ENCODE measurements at regions not wholly inside any gene's neighbourhood (a gene's known extent, or its start where the extent isn't known, plus 50 kb on each side); places are given as distances from the start of the nearest gene placed in this dataset.

DNA sequence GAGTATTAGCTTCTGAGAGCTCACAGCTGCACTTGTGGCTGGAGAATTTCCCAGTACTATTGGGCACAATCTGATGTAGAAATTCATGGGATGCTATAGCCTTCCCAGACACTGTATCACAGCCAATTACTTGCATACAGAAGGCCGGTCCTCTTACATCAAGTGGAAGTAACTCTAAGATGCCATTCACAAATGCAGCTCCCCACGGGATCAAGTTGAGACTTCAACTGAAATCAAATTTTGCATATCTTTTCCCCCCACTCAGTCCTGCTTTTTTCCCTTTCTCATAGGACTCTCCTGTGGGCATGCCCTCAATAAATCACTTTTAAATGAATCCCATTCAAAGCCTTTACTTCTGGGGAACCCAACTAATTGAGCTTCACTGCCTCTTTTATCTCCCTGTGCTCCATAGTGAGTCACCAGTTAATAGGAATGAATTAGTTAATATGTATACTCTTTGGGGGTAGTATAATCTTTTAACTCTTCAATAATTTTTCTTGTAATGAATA lies 1970.8 kb downstream of the OLFM4 start:
- no peak for DNase-seq (ENCODE audit: low spot score, unreplicated experiment)
- TF ChIP-seq, protein P1, sequence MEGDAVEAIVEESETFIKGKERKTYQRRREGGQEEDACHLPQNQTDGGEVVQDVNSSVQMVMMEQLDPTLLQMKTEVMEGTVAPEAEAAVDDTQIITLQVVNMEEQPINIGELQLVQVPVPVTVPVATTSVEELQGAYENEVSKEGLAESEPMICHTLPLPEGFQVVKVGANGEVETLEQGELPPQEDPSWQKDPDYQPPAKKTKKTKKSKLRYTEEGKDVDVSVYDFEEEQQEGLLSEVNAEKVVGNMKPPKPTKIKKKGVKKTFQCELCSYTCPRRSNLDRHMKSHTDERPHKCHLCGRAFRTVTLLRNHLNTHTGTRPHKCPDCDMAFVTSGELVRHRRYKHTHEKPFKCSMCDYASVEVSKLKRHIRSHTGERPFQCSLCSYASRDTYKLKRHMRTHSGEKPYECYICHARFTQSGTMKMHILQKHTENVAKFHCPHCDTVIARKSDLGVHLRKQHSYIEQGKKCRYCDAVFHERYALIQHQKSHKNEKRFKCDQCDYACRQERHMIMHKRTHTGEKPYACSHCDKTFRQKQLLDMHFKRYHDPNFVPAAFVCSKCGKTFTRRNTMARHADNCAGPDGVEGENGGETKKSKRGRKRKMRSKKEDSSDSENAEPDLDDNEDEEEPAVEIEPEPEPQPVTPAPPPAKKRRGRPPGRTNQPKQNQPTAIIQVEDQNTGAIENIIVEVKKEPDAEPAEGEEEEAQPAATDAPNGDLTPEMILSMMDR (IDR thresholded peaks at IDR 0.05; ENCODE audit: unreplicated experiment), result no peak
- H3K9me3 Mint-ChIP-seq (ENCODE audit: low read depth), result peaks cover 5% of the 10 kb centered on the region
- H3K27ac Mint-ChIP-seq, result no peak overlapping the region
- no peaks in the 10 kb centered on the region for H3K4me1 Mint-ChIP-seq (ENCODE audit: low read depth)
- no peak overlapping the region for H3K4me3 Mint-ChIP-seq (ENCODE audit: low read depth)
- no peaks in the 10 kb centered on the region for H3K36me3 Mint-ChIP-seq (ENCODE audit: insufficient read depth)
- H3K27me3 Mint-ChIP-seq, result no peaks in the 10 kb centered on the region

DNA sequence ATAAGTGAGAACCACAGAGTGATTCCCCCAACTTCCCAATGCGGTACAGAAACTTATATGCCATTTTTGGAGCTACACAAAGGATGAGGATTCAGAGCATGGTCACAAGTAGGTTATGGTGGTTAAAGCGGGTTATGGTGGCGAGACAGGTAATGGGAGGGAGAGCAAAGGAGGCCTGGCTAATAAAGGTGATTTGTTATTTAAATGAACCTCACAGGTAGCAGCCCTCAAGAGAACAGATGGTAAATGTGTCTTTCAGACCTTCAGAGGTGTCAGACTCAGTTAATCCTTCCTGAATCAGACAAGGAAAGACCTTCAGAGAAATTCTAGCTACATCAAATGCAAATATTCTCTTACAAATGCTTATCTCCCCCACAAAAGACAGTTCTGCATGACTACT lies 1971.4 kb downstream of the OLFM4 start:
- H3K27me3 Mint-ChIP-seq, result no peaks in the 10 kb centered on the region
- H3K4me1 Mint-ChIP-seq (ENCODE audit: low read depth), result no peaks in the 10 kb centered on the region
- H3K4me3 Mint-ChIP-seq (ENCODE audit: low read depth), result no peak overlapping the region
- peaks cover 5% of the 10 kb centered on the region for H3K9me3 Mint-ChIP-seq (ENCODE audit: low read depth)
- no peaks in the 10 kb centered on the region for H3K36me3 Mint-ChIP-seq (ENCODE audit: insufficient read depth)
- TF ChIP-seq, protein P1 (IDR thresholded peaks at IDR 0.05; ENCODE audit: unreplicated experiment), result no peak
- no peak overlapping the region for H3K27ac Mint-ChIP-seq
- no peak for DNase-seq (ENCODE audit: low spot score, unreplicated experiment)

DNA sequence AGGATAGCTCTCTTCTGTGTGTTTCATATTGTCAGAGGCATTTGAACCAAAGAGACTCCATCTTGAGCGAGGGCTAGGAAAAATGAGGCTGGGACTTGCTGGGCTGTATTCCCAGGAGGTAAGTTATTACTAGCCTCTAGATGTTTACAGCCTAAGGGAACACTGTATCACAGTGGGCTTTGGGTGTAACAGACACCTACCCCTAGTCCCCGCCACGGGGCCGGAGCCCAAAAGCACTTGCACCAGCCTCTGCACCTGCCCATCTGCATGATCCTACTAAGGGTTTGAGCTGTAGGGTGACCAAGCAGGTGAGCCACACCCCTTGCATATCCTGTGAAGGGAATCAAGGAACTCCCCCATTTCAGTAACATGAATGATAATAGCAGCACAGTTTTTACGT lies 1972.2 kb downstream of the OLFM4 start:
- no peak for DNase-seq (ENCODE audit: low spot score, unreplicated experiment)
- no peaks in the 10 kb centered on the region for H3K27me3 Mint-ChIP-seq
- no peak overlapping the region for H3K4me3 Mint-ChIP-seq (ENCODE audit: low read depth)
- H3K4me1 Mint-ChIP-seq (ENCODE audit: low read depth), result no peaks in the 10 kb centered on the region
- H3K9me3 Mint-ChIP-seq (ENCODE audit: low read depth), result peaks cover 6% of the 10 kb centered on the region
- TF ChIP-seq, protein P1 (IDR thresholded peaks at IDR 0.05; ENCODE audit: unreplicated experiment), result no peak
- no peaks in the 10 kb centered on the region for H3K36me3 Mint-ChIP-seq (ENCODE audit: insufficient read depth)
- H3K27ac Mint-ChIP-seq, result no peak overlapping the region

DNA sequence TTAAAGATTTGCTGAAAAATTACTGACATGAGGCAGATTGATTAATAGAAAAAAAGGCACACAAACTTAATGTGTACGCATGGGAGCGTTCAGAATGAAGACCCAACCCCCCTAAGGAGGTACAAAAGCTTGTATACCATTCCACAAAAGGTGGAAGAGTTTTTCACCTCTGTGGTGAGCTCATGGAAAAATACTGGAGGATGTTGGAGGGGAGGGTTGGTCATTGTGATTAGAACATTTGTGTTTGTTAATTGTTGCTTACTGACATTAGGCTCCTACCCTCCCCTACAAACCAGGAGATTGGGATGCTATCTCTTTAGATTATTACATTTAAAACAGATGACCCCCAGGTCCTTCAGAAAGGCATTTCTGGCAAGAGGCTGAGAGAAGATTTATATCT lies 1973.3 kb downstream of the OLFM4 start:
- Mint-ChIP-seq H3K4me3 (ENCODE audit: low read depth) (no peak overlapping the region), H3K4me1 (ENCODE audit: low read depth) (no peaks in the 10 kb centered on the region), H3K36me3 (ENCODE audit: insufficient read depth) (no peaks in the 10 kb centered on the region), H3K27me3 (no peaks in the 10 kb centered on the region), H3K27ac (no peak overlapping the region), H3K9me3 (ENCODE audit: low read depth) (peaks cover 7% of the 10 kb centered on the region)
- DNase-seq (ENCODE audit: low spot score, unreplicated experiment), result no peak
- TF ChIP-seq, protein P1 (IDR thresholded peaks at IDR 0.05; ENCODE audit: unreplicated experiment), result no peak

DNA sequence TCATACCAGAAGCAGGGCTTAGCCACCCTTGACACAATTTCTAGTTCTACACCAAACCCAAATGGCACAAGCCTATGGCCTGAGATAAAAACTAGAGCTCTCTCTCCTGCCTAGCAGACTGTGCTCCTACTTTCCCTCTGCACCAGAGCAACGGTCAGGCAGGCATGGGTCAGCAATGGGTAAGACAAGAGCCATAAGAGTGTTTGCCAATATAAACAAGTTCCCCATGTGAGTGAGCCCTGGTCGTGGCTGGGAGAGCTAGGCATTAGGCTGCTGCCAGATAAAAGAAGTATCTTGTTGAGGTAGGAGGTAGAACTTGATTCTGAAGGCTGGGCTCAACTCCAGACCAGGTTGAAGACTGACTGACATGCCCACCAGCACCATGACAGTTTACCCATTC lies 1979.1 kb downstream of the OLFM4 start:
- peaks cover 2% of the 10 kb centered on the region for H3K9me3 Mint-ChIP-seq (ENCODE audit: low read depth)
- TF ChIP-seq, protein P1 (IDR thresholded peaks at IDR 0.05; ENCODE audit: unreplicated experiment), result no peak
- H3K27ac Mint-ChIP-seq, result no peak overlapping the region
- DNase-seq (ENCODE audit: low spot score, unreplicated experiment), result no peak
- no peak overlapping the region for H3K4me3 Mint-ChIP-seq (ENCODE audit: low read depth)
- no peaks in the 10 kb centered on the region for H3K4me1 Mint-ChIP-seq (ENCODE audit: low read depth)
- H3K36me3 Mint-ChIP-seq (ENCODE audit: insufficient read depth), result no peaks in the 10 kb centered on the region
- no peaks in the 10 kb centered on the region for H3K27me3 Mint-ChIP-seq
